ENCODE measurements at regions not wholly inside any gene's neighbourhood (a gene's known extent, or its start where the extent isn't known, plus 50 kb on each side); places are given as distances from the start of the nearest gene placed in this dataset.

DNA sequence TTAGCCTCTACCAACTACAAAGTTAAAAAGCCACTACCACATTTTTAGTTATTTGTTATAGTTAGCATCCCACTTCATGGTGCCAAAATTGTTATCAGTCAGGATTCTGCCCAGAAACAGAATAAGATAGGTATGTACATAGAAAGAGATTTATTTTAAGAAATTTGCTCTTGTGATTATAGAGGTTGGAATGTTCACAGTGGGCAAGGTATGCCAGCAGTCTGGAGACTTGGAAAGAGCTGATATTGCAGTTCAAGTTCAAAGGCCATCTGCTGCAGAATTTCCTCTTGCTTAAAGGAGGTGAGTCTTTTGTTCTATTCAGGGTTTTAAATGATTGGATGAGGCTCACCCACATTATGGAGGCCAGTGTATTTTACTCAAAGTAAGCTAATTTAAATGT lies 143.8 kb upstream of the POU1F1 start:
- Histone ChIP-seq H3K27me3 (ENCODE audit: control insufficient read depth, insufficient read depth, low read length) (no peaks in the 10 kb centered on the region), H4K20me1 (ENCODE audit: control insufficient read depth, extremely low read depth, insufficient read depth, low read length) (no peaks in the 10 kb centered on the region), H3K36me3 (ENCODE audit: control insufficient read depth, insufficient read depth, low read length) (no peaks in the 10 kb centered on the region), H3K9ac (ENCODE audit: insufficient read depth, low read length) (no peak overlapping the region), H3K27ac (ENCODE audit: insufficient read depth, low read length) (no peak overlapping the region), H3K9me3 (ENCODE audit: control insufficient read depth, insufficient read depth, low read depth, low read length) (no peaks in the 10 kb centered on the region), H3K4me3 (replicated peaks in 1 of 4; ENCODE audit: control extremely low read depth in 1 of 4, insufficient read depth in 1 of 4, low read depth in 3 of 4, low read length in 4 of 4) (no peak overlapping the region), H3K79me2 (ENCODE audit: control insufficient read depth, insufficient read depth, low read length) (no peaks in the 10 kb centered on the region), H3K4me1 (ENCODE audit: control insufficient read depth, extremely low read depth, insufficient read depth, low read length) (no peaks in the 10 kb centered on the region), H2AFZ (ENCODE audit: low read length) (no peak overlapping the region), H3K4me2 (ENCODE audit: extremely low read depth, insufficient read depth, low read length) (no peak overlapping the region)
- TF ChIP-seq, protein P1, sequence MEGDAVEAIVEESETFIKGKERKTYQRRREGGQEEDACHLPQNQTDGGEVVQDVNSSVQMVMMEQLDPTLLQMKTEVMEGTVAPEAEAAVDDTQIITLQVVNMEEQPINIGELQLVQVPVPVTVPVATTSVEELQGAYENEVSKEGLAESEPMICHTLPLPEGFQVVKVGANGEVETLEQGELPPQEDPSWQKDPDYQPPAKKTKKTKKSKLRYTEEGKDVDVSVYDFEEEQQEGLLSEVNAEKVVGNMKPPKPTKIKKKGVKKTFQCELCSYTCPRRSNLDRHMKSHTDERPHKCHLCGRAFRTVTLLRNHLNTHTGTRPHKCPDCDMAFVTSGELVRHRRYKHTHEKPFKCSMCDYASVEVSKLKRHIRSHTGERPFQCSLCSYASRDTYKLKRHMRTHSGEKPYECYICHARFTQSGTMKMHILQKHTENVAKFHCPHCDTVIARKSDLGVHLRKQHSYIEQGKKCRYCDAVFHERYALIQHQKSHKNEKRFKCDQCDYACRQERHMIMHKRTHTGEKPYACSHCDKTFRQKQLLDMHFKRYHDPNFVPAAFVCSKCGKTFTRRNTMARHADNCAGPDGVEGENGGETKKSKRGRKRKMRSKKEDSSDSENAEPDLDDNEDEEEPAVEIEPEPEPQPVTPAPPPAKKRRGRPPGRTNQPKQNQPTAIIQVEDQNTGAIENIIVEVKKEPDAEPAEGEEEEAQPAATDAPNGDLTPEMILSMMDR (conservative IDR thresholded peaks at IDR 0.05 in 1 of 2, IDR thresholded peaks at IDR 0.05 in 1 of 2; ENCODE audit: low read depth in 1 of 2, low read length in 2 of 2), result no peak
- TF ChIP-seq EZH2 (IDR thresholded peaks at IDR 0.05; ENCODE audit: low read length, missing control alignments), result no peak
- DNase-seq (ENCODE audit: low read depth in 2 of 2), result peak in 1 of 2 donors; percentile 62

DNA sequence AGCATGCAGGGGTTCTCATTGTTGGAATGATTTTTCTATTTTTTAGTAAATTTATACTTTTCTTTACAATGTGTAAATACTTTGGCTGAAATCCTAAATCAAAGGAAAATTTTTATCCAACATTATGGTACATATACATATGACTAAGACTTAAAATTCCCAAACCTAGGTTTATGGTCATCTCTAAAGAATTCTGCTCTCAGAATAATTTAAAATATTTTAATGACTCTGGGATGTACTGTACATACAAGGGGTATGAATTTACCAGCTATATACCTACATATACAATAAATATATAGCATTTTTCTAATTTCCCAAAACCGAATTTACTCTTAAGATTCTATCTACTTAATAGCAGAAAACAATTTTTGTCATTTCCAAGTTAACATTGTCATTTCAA lies 137.9 kb upstream of the POU1F1 start:
- DNase-seq (ENCODE audit: low read depth in 2 of 2), result no peak
- TF ChIP-seq, protein P1 (conservative IDR thresholded peaks at IDR 0.05 in 1 of 2, IDR thresholded peaks at IDR 0.05 in 1 of 2; ENCODE audit: low read depth in 1 of 2, low read length in 2 of 2), result no peak
- no peak for TF ChIP-seq EZH2 (IDR thresholded peaks at IDR 0.05; ENCODE audit: low read length, missing control alignments)
- Histone ChIP-seq H3K36me3 (ENCODE audit: control insufficient read depth, insufficient read depth, low read length) (no peaks in the 10 kb centered on the region), H3K27ac (ENCODE audit: insufficient read depth, low read length) (no peak overlapping the region), H3K27me3 (ENCODE audit: control insufficient read depth, insufficient read depth, low read length) (no peaks in the 10 kb centered on the region), H3K9me3 (ENCODE audit: control insufficient read depth, insufficient read depth, low read depth, low read length) (no peaks in the 10 kb centered on the region), H3K79me2 (ENCODE audit: control insufficient read depth, insufficient read depth, low read length) (no peaks in the 10 kb centered on the region), H3K9ac (ENCODE audit: insufficient read depth, low read length) (no peak overlapping the region), H2AFZ (ENCODE audit: low read length) (no peak overlapping the region), H3K4me2 (ENCODE audit: extremely low read depth, insufficient read depth, low read length) (no peak overlapping the region), H3K4me3 (replicated peaks in 1 of 4; ENCODE audit: control extremely low read depth in 1 of 4, insufficient read depth in 1 of 4, low read depth in 3 of 4, low read length in 4 of 4) (no peak overlapping the region), H3K4me1 (ENCODE audit: control insufficient read depth, extremely low read depth, insufficient read depth, low read length) (no peaks in the 10 kb centered on the region), H4K20me1 (ENCODE audit: control insufficient read depth, extremely low read depth, insufficient read depth, low read length) (no peaks in the 10 kb centered on the region)

DNA sequence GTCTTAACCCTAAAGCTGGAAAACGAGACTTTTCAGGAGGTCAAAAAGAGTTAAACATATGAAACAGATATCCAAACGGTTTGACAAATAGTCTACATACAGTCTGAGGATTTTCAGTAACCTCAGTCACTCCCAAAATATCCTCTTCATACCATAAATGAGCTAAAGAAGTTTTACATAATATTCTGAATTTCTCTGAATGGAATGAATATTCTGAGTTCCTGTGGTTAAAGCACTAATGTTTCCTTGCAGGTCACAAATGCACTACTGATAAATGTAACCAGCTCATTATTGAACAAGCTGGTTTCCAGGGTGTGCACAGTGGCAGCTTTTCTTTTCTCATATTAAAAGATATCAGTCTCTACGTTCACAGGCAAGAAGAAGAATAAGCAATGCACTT lies 137.4 kb upstream of the POU1F1 start:
- H3K27me3 ChIP-seq (ENCODE audit: control insufficient read depth, insufficient read depth, low read length), result no peaks in the 10 kb centered on the region
- TF ChIP-seq, protein P1 (conservative IDR thresholded peaks at IDR 0.05 in 1 of 2, IDR thresholded peaks at IDR 0.05 in 1 of 2; ENCODE audit: low read depth in 1 of 2, low read length in 2 of 2), result no peak
- no peak for TF ChIP-seq EZH2 (IDR thresholded peaks at IDR 0.05; ENCODE audit: low read length, missing control alignments)
- H3K4me1 ChIP-seq (ENCODE audit: control insufficient read depth, extremely low read depth, insufficient read depth, low read length), result no peaks in the 10 kb centered on the region
- H3K9me3 ChIP-seq (ENCODE audit: control insufficient read depth, insufficient read depth, low read depth, low read length), result no peaks in the 10 kb centered on the region
- H3K36me3 ChIP-seq (ENCODE audit: control insufficient read depth, insufficient read depth, low read length), result no peaks in the 10 kb centered on the region
- no peak overlapping the region for H2AFZ ChIP-seq (ENCODE audit: low read length)
- H3K9ac ChIP-seq (ENCODE audit: insufficient read depth, low read length), result no peak overlapping the region
- H4K20me1 ChIP-seq (ENCODE audit: control insufficient read depth, extremely low read depth, insufficient read depth, low read length), result no peaks in the 10 kb centered on the region
- no peak overlapping the region for H3K27ac ChIP-seq (ENCODE audit: insufficient read depth, low read length)
- H3K4me2 ChIP-seq (ENCODE audit: extremely low read depth, insufficient read depth, low read length), result no peak overlapping the region
- peak in 1 of 2 donors; percentile 82 for DNase-seq (ENCODE audit: low read depth in 2 of 2)
- H3K4me3 ChIP-seq (replicated peaks in 1 of 4; ENCODE audit: control extremely low read depth in 1 of 4, insufficient read depth in 1 of 4, low read depth in 3 of 4, low read length in 4 of 4), result no peak overlapping the region
- no peaks in the 10 kb centered on the region for H3K79me2 ChIP-seq (ENCODE audit: control insufficient read depth, insufficient read depth, low read length)

Measured in fibroblast of lung (primary cell).